IMR-90 (cell line): ENCODE measurements at regions not wholly inside any gene's neighbourhood (a gene's known extent, or its start where the extent isn't known, plus 50 kb on each side); places are given as distances from the start of the nearest gene placed in this dataset.

Experiments
- ATAC-seq: fragments of 200-7000 bp; cut with Tn5 transposase; 2 replicates; pipeline ENCODE4 v1.9.1; 2020; ENCODE audit warnings: low read depth, mild to moderate bottlenecking, moderate library complexity
- BruUV-seq: library from RNA; stranded (reverse); fragments of 400-500 nt; replicated peaks from 2 replicates; lab custom pipeline; 2021; lab: Mats Ljungman, UMichigan
- CTCF ChIA-PET: fragments of 300-600 bp; formaldehyde crosslinking; extraction: SDS; loops from one replicate; lab custom pipeline; 2021; ENCODE audit warnings: antibody characterized with exemption; lab: Yijun Ruan, JAX
- POLR2A ChIA-PET: fragments of 300-600 bp; sonication (Branson Sonifier 250); formaldehyde crosslinking; loops from one replicate; lab custom pipeline; 2022; ENCODE audit warnings: antibody characterized with exemption; ENCODE audit not compliant: unreplicated experiment; lab: Charles Lee
- DNase-seq: peaks from one replicate; pipeline ENCODE4 v3.0.0; 2013
- H2AFZ ChIP-seq: replicated peaks from 2 replicates; pipeline ENCODE3; 2013; ENCODE audit warnings: low read length, mild to moderate bottlenecking; ENCODE audit not compliant: poor library complexity
- H2AK5ac ChIP-seq: 2 replicates; pipeline ENCODE4 v1.6.1; 2013; ENCODE audit warnings: low read depth, low read length, inconsistent platforms
- H2AK9ac ChIP-seq: replicated peaks from 2 replicates; pipeline ENCODE3; 2013; ENCODE audit warnings: mild to moderate bottlenecking, low read depth, low read length, moderate library complexity; ENCODE audit not compliant: poor library complexity
- H2BK120ac ChIP-seq: 2 replicates; pipeline ENCODE4 v1.6.1; 2013; ENCODE audit warnings: low read depth, low read length, inconsistent platforms
- H2BK15ac ChIP-seq: 3 replicates; pipeline ENCODE4 v1.6.1; 2013; ENCODE audit warnings: low read depth, low read length, inconsistent platforms
- H2BK20ac ChIP-seq: 2 replicates; pipeline ENCODE4 v1.6.1; 2013; ENCODE audit warnings: low read depth, mild to moderate bottlenecking, inconsistent platforms, low read length, moderate library complexity
- H2BK5ac ChIP-seq: 2 replicates; pipeline ENCODE4 v1.6.1; 2013; ENCODE audit warnings: mild to moderate bottlenecking, low read depth, low read length, inconsistent platforms; ENCODE audit not compliant: poor library complexity, severe bottlenecking
- H3K14ac ChIP-seq: replicated peaks from 2 replicates; pipeline ENCODE4 v1.6.1; 2013; ENCODE audit warnings: low read depth, low read length, inconsistent platforms
- H3K18ac ChIP-seq: 2 replicates; pipeline ENCODE4 v1.6.1; 2013; ENCODE audit warnings: low read depth, low read length, control low read depth
- H3K23ac ChIP-seq: 2 replicates; pipeline ENCODE4 v1.6.1; 2013; ENCODE audit warnings: low read depth, low read length, inconsistent platforms
- H3K27ac ChIP-seq: 2 replicates; pipeline ENCODE4 v1.5.1; 2013; ENCODE audit warnings: mild to moderate bottlenecking, control low read depth, low read length; ENCODE audit not compliant: insufficient read depth
- H3K27me3 ChIP-seq: 2 replicates; pipeline ENCODE4 v1.6.1; 2013; ENCODE audit warnings: low read length; ENCODE audit not compliant: control insufficient read depth, insufficient read depth
- H3K36me3 ChIP-seq: 2 replicates; pipeline ENCODE4 v1.6.1; 2013; ENCODE audit warnings: low read length, mixed read lengths; ENCODE audit not compliant: control insufficient read depth, insufficient read depth
- H3K4ac ChIP-seq: 2 replicates; pipeline ENCODE4 v1.6.1; 2013; ENCODE audit warnings: low read depth, low read length, inconsistent platforms
- H3K4me1 ChIP-seq: 2 replicates; pipeline ENCODE4 v1.6.1; 2013; ENCODE audit warnings: low read length, mixed read lengths; ENCODE audit not compliant: control insufficient read depth, insufficient read depth
- H3K4me2 ChIP-seq: 2 replicates; pipeline ENCODE4 v1.6.1; 2013; ENCODE audit warnings: low read depth, mild to moderate bottlenecking, control low read depth, low read length, moderate library complexity
- H3K4me3 ChIP-seq: 2 replicates; pipeline ENCODE4 v1.5.1; 2013; ENCODE audit warnings: low read depth, mild to moderate bottlenecking, control low read depth, low read length, moderate library complexity; ENCODE audit not compliant: insufficient read depth
- H3K56ac ChIP-seq: 2 replicates; pipeline ENCODE4 v1.6.1; 2013; ENCODE audit warnings: low read length, inconsistent platforms; ENCODE audit not compliant: insufficient read depth; ENCODE audit errors: extremely low read depth
- H3K79me1 ChIP-seq, 2 experiments: 2 replicates each; pipeline ENCODE4 v1.6.1; 2013; ENCODE audit warnings: low read length in 2 of 2, inconsistent platforms in 1 of 2, low read depth in 1 of 2
- H3K9ac ChIP-seq: 2 replicates; pipeline ENCODE4 v1.6.1; 2013; ENCODE audit warnings: low read depth, low read length, control low read depth
- H3K9me1 ChIP-seq: 2 replicates; pipeline ENCODE4 v1.6.1; 2013; ENCODE audit warnings: low read length, inconsistent platforms; ENCODE audit not compliant: insufficient read depth
- H3K9me3 ChIP-seq: 2 replicates; pipeline ENCODE4 v1.6.1; 2013; ENCODE audit warnings: low read length; ENCODE audit not compliant: control insufficient read depth, insufficient read depth
- H4K20me1 ChIP-seq: 2 replicates; pipeline ENCODE4 v1.6.1; 2013; ENCODE audit warnings: low read length, inconsistent platforms; ENCODE audit not compliant: insufficient read depth
- H4K5ac ChIP-seq: 2 replicates; pipeline ENCODE4 v1.6.1; 2013; ENCODE audit warnings: mild to moderate bottlenecking, low read depth, low read length, control low read depth
- H4K8ac ChIP-seq, 2 experiments: 2 replicates each; pipeline ENCODE4 v1.6.1; 2013; ENCODE audit warnings: low read depth in 2 of 2, low read length in 2 of 2, control low read depth in 1 of 2, inconsistent platforms in 1 of 2
- H4K91ac ChIP-seq: 2 replicates; pipeline ENCODE4 v1.6.1; 2013; ENCODE audit warnings: low read depth, low read length, inconsistent platforms; ENCODE audit not compliant: insufficient read depth
- BHLHE40 ChIP-seq: fragments of 150-350 bp; IDR thresholded peaks from 2 replicates; pipeline ENCODE4 v1.6.1; 2016; ENCODE audit warnings: mild to moderate bottlenecking, low read depth, low read length
- CEBPB ChIP-seq: IDR thresholded peaks from 2 replicates; pipeline ENCODE4 v1.6.1; 2012; ENCODE audit warnings: low read depth, low read length, improper control_type of control experiment
- ELK1 ChIP-seq: fragments of 150-350 bp; IDR thresholded peaks from 2 replicates; pipeline ENCODE4 v1.6.1; 2016; ENCODE audit warnings: low read depth, mild to moderate bottlenecking, low read length, moderate library complexity, borderline replicate concordance
- FOS ChIP-seq: fragments of 150-350 bp; IDR thresholded peaks from 2 replicates; pipeline ENCODE4 v1.6.1; 2016; ENCODE audit warnings: low read depth, low read length
- MAZ ChIP-seq: IDR thresholded peaks from 2 replicates; pipeline ENCODE4 v1.6.1; 2012; ENCODE audit warnings: low read depth, mild to moderate bottlenecking, low read length, improper control_type of control experiment, moderate library complexity, borderline replicate concordance
- MXI1 ChIP-seq: IDR thresholded peaks from 2 replicates; pipeline ENCODE4 v1.6.1; 2012; ENCODE audit warnings: low read depth, mild to moderate bottlenecking, low read length, moderate library complexity, borderline replicate concordance
- POLR2A ChIP-seq: IDR thresholded peaks from 2 replicates; pipeline ENCODE4 v1.6.1; 2012; ENCODE audit warnings: mild to moderate bottlenecking, low read depth, low read length
- RAD21 ChIP-seq: IDR thresholded peaks from 2 replicates; pipeline ENCODE4 v1.6.1; 2012; ENCODE audit warnings: low read length, improper control_type of control experiment
- SMC3 ChIP-seq: fragments of 150-350 bp; IDR thresholded peaks from 2 replicates; pipeline ENCODE4 v1.6.1; 2016; ENCODE audit warnings: low read depth, mild to moderate bottlenecking, antibody characterized with exemption, low read length, moderate library complexity
- WGBS, 2 experiments: methylation state at CpG; one replicate each; pipeline versions ENCODE4 v1.1.5 to v1.1.7; 2013; ENCODE audit warnings: missing lambda C conversion rate in 2 of 2; ENCODE audit not compliant: insufficient read length in 1 of 2; ENCODE audit errors: extremely low coverage in 2 of 2; 5-methylcytosine and 5-hydroxymethylcytosine counted together
- dilution Hi-C: fragments of 300-500 bp; cut with HindIII; formaldehyde crosslinking; loops from one replicate; pipeline ENCODE4 v1.14.3; 2018; ENCODE audit warnings: low sequenced_read_pairs; ENCODE audit not compliant: unreplicated experiment
- in situ Hi-C: fragments of 300-500 bp; cut with MboI; formaldehyde crosslinking; loops from 3 replicates; pipeline ENCODE4 v1.14.3; 2019; ENCODE audit warnings: low sequenced_read_pairs, inconsistent platforms, mixed read lengths
- intact Hi-C: fragments of 100-400 bp; cut with micrococcal nuclease; formaldehyde crosslinking; loops from 2 replicates; pipeline ENCODE4 v1.10.0; 2022
- TF ChIP-seq, protein P1 (sequence below): conservative IDR thresholded peaks from 2 replicates; pipeline ENCODE4 v1.5.1; 2012; ENCODE audit warnings: mild to moderate bottlenecking, low read depth, low read length, improper control_type of control experiment
- TF ChIP-seq, protein P2 (sequence below): fragments of 150-350 bp; IDR thresholded peaks from 2 replicates; pipeline ENCODE4 v1.6.1; 2017; ENCODE audit warnings: mild to moderate bottlenecking, antibody characterized with exemption, low read length, low read depth

DNA sequence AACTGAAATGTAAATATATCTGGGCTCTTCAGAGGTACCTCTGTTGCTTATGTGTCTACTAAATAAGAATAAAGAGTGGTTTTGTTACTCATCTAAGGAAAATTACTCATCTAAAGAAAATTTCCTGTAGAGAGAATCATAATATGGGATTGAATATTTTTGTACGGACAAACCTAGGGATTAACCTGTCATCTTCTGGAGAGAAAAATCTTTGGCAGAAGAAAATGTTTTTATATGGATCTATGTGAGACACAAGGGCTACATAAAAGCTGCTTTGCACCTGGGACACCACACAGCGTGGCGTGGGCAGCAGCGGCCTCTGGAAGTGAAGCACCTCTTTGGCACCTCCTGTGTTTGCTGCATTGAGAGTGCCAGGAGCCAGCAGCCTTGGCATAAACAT, 242.9 kb upstream of the DACH1 start:
- CTCF ChIA-PET = no interaction called here
- Histone ChIP-seq H3K14ac (no peak overlapping the region), H2AFZ (no peak overlapping the region), H3K9me1 (no peaks in the 10 kb centered on the region), H2BK5ac (no peak overlapping the region), H4K91ac (no peak overlapping the region), H2BK120ac (no peak overlapping the region), H2BK15ac (no peak overlapping the region), H3K4me3 (no peak overlapping the region), H2AK9ac (no peak overlapping the region), H3K9ac (no peak overlapping the region), H3K4me1 (no peaks in the 10 kb centered on the region), H3K36me3 (no peaks in the 10 kb centered on the region), H3K9me3 (peaks cover 3% of the 10 kb centered on the region), H4K20me1 (no peaks in the 10 kb centered on the region), H2AK5ac (no peak overlapping the region), H3K27ac (no peak overlapping the region), H3K79me1 (no peaks in the 10 kb centered on the region), H3K23ac (no peak overlapping the region), H3K18ac (no peak overlapping the region), H3K4me2 (no peak overlapping the region), H4K5ac (no peak overlapping the region), H3K27me3 (no peaks in the 10 kb centered on the region), H2BK20ac (no peak overlapping the region), H4K8ac (no peak overlapping the region), H3K56ac (no peak overlapping the region), H3K4ac (no peak overlapping the region)
- TF ChIP-seq FOS = no peak
- no peak for TF ChIP-seq POLR2A
- TF ChIP-seq MAZ = no peak
- TF ChIP-seq, protein P1, sequence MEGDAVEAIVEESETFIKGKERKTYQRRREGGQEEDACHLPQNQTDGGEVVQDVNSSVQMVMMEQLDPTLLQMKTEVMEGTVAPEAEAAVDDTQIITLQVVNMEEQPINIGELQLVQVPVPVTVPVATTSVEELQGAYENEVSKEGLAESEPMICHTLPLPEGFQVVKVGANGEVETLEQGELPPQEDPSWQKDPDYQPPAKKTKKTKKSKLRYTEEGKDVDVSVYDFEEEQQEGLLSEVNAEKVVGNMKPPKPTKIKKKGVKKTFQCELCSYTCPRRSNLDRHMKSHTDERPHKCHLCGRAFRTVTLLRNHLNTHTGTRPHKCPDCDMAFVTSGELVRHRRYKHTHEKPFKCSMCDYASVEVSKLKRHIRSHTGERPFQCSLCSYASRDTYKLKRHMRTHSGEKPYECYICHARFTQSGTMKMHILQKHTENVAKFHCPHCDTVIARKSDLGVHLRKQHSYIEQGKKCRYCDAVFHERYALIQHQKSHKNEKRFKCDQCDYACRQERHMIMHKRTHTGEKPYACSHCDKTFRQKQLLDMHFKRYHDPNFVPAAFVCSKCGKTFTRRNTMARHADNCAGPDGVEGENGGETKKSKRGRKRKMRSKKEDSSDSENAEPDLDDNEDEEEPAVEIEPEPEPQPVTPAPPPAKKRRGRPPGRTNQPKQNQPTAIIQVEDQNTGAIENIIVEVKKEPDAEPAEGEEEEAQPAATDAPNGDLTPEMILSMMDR = no peak
- TF ChIP-seq CEBPB = no peak
- no peak for TF ChIP-seq RAD21
- TF ChIP-seq, protein P2, sequence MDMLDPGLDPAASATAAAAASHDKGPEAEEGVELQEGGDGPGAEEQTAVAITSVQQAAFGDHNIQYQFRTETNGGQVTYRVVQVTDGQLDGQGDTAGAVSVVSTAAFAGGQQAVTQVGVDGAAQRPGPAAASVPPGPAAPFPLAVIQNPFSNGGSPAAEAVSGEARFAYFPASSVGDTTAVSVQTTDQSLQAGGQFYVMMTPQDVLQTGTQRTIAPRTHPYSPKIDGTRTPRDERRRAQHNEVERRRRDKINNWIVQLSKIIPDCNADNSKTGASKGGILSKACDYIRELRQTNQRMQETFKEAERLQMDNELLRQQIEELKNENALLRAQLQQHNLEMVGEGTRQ = no peak
- TF ChIP-seq MXI1 = no peak
- no peak for TF ChIP-seq BHLHE40
- TF ChIP-seq SMC3 = no peak
- no peak for TF ChIP-seq ELK1
- WGBS, 2 experiments = no CpG with 5 or more reads among the region's 4 CpGs
- ATAC-seq (no peak), DNase-seq (no peak)
- POLR2A ChIA-PET = no interaction called here
- intact Hi-C loops = no loop called here
- no TSS peak for BruUV-seq
- dilution Hi-C loops = no loop called here
- in situ Hi-C loops = no loop called here
